ENCODE measurements at regions not wholly inside any gene's neighbourhood (a gene's known extent, or its start where the extent isn't known, plus 50 kb on each side); places are given as distances from the start of the nearest gene placed in this dataset.

GRCh38 chr9:102551346-102551745 is 443.8 kb upstream of the CYLC2 start:
- TF ChIP-seq ZC3H4 (CRISPR knock-in tag; IDR thresholded peaks at IDR 0.05; ENCODE audit: borderline replicate concordance) (no peak), MAX (IDR thresholded peaks at IDR 0.05) (no peak), MXI1 (IDR thresholded peaks at IDR 0.05; ENCODE audit: borderline replicate concordance, low read depth, low read length) (no peak), CTCF (CRISPR knock-in tag; IDR thresholded peaks at IDR 0.05) (no peak), HMGXB3 (CRISPR knock-in tag; IDR thresholded peaks at IDR 0.05; ENCODE audit: borderline replicate concordance) (no peak), SP140L (CRISPR knock-in tag; IDR thresholded peaks at IDR 0.05; ENCODE audit: borderline replicate concordance) (no peak), ZNF790 (CRISPR knock-in tag; IDR thresholded peaks at IDR 0.05; ENCODE audit: borderline replicate concordance) (no peak), RXRA (CRISPR knock-in tag; IDR thresholded peaks at IDR 0.05) (no peak), PBX2 (CRISPR knock-in tag; IDR thresholded peaks at IDR 0.05) (no peak), SMAD9 (CRISPR knock-in tag; IDR thresholded peaks at IDR 0.05) (no peak), ZNF501 (CRISPR knock-in tag; IDR thresholded peaks at IDR 0.05) (no peak), BCL6 (CRISPR knock-in tag; IDR thresholded peaks at IDR 0.05) (no peak), ZNF766 (CRISPR knock-in tag; IDR thresholded peaks at IDR 0.05; ENCODE audit: borderline replicate concordance) (no peak)

Measured in HepG2 (cell line).